Inflammatory macrophage treated with lipopolysaccharide for 1 hour (primary cell): ENCODE measurements at regions not wholly inside any gene's neighbourhood (a gene's known extent, or its start where the extent isn't known, plus 50 kb on each side); places are given as distances from the start of the nearest gene placed in this dataset.
"Not testable (repeated sequence)": the region's sequence is repeated elsewhere in the genome, so short reads cannot be mapped to it uniquely, and the experiment has no call there.

Experiments
- DNase-seq, 2 donors: peaks; one replicate each; pipeline ENCODE4 v3.0.0-alpha.2; 2020 to 2022

GRCh38 chr21:22796147-22796546 is 1797.9 kb downstream of the NCAM2 start:
- no peak for DNase-seq

GRCh38 chr21:22804151-22804550 is 1805.9 kb downstream of the NCAM2 start:
- DNase-seq, result no peak

GRCh38 chr21:22806278-22806677 is 1808.1 kb downstream of the NCAM2 start:
- no peak for DNase-seq

- no peak for DNase-seq
Observed at GRCh38 chr21:22813201-22813600, 1815.0 kb downstream of the NCAM2 start.

- not testable (repeated sequence) for DNase-seq
Observed at GRCh38 chr21:22818681-22819485, 1820.7 kb downstream of the NCAM2 start.

- no peak for DNase-seq
Observed at GRCh38 chr21:22827422-22827821, 1829.2 kb downstream of the NCAM2 start.

GRCh38 chr21:22842875-22843274 is 1844.7 kb downstream of the NCAM2 start:
- no peak for DNase-seq

GRCh38 chr21:22855581-22855980 is 1857.4 kb downstream of the NCAM2 start:
- DNase-seq, result no peak

- no peak for DNase-seq
Observed at GRCh38 chr21:22871692-22872091, 1873.5 kb downstream of the NCAM2 start.

- no peak for DNase-seq
Observed at GRCh38 chr21:22880573-22880972, 1882.4 kb downstream of the NCAM2 start.

GRCh38 chr21:22881131-22881530 is 1882.9 kb downstream of the NCAM2 start:
- DNase-seq, result no peak

GRCh38 chr21:22885079-22885478 is 1886.9 kb downstream of the NCAM2 start:
- no peak for DNase-seq

- no peak for DNase-seq
Observed at GRCh38 chr21:22885614-22886013, 1887.4 kb downstream of the NCAM2 start.

- no peak for DNase-seq
Observed at GRCh38 chr21:22889445-22889844, 1891.2 kb downstream of the NCAM2 start.

GRCh38 chr21:22890656-22891055 is 1892.4 kb downstream of the NCAM2 start:
- no peak for DNase-seq

GRCh38 chr21:22892028-22892427 is 1893.8 kb downstream of the NCAM2 start:
- no peak for DNase-seq

- DNase-seq, result no peak
Observed at GRCh38 chr21:22892740-22893139, 1894.5 kb downstream of the NCAM2 start.

GRCh38 chr21:22898051-22898665 is 1899.9 kb downstream of the NCAM2 start:
- DNase-seq, result no peak

GRCh38 chr21:22900490-22900889 is 1902.3 kb downstream of the NCAM2 start:
- DNase-seq, result no peak

GRCh38 chr21:22903851-22904250 is 1905.6 kb downstream of the NCAM2 start:
- no peak for DNase-seq

- DNase-seq, result no peak
Observed at GRCh38 chr21:22904385-22904784, 1906.2 kb downstream of the NCAM2 start.

GRCh38 chr21:22925032-22925431 is 1926.8 kb downstream of the NCAM2 start:
- no peak for DNase-seq

GRCh38 chr21:22927469-22927868 is 1929.3 kb downstream of the NCAM2 start:
- no peak for DNase-seq

GRCh38 chr21:22941779-22942490 is 1943.7 kb downstream of the NCAM2 start:
- DNase-seq, result no peak
